DOHH2 (cell line): ENCODE measurements at regions not wholly inside any gene's neighbourhood (a gene's known extent, or its start where the extent isn't known, plus 50 kb on each side); places are given as distances from the start of the nearest gene placed in this dataset.

Source experiments
- EZH2phosphoT487 ChIP-seq: fragments of 200-600 bp; sonication (generic); IDR thresholded peaks from 2 replicates; pipeline ENCODE4 v1.6.1; 2017; ENCODE audit warnings: borderline replicate concordance, mild to moderate bottlenecking, antibody characterized with exemption, low read length, moderate library complexity, mixed read lengths
- TF ChIP-seq, protein P1 (sequence below): fragments of 200-600 bp; sonication (generic); IDR thresholded peaks from one replicate; pipeline ENCODE4 v1.5.1; 2014; ENCODE audit warnings: antibody characterized with exemption, mild to moderate bottlenecking, low read depth, low read length; ENCODE audit not compliant: poor library complexity, severe bottlenecking

DNA sequence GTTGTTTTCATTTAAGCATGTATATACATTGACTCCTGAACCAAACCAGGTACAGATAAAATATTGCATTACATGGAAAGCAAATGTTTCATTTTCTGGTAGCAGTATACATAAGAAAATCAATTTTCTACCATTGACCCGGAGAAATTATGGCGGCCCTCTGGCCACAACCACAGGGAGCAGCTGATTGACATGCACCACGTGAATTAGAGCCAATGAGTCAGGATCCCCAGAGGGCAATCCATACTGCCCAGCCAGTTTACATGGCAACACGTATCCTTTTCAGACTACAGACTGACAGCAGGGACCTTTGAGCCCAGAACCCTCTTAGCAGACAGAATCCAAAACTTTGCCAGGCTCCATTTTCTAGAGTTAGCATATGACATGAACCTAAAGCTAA is 272.2 kb upstream of the NEBL start:
- TF ChIP-seq, protein P1, sequence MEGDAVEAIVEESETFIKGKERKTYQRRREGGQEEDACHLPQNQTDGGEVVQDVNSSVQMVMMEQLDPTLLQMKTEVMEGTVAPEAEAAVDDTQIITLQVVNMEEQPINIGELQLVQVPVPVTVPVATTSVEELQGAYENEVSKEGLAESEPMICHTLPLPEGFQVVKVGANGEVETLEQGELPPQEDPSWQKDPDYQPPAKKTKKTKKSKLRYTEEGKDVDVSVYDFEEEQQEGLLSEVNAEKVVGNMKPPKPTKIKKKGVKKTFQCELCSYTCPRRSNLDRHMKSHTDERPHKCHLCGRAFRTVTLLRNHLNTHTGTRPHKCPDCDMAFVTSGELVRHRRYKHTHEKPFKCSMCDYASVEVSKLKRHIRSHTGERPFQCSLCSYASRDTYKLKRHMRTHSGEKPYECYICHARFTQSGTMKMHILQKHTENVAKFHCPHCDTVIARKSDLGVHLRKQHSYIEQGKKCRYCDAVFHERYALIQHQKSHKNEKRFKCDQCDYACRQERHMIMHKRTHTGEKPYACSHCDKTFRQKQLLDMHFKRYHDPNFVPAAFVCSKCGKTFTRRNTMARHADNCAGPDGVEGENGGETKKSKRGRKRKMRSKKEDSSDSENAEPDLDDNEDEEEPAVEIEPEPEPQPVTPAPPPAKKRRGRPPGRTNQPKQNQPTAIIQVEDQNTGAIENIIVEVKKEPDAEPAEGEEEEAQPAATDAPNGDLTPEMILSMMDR: no peak
- no peak for TF ChIP-seq EZH2phosphoT487
